ENCODE measurements at regions not wholly inside any gene's neighbourhood (a gene's known extent, or its start where the extent isn't known, plus 50 kb on each side); places are given as distances from the start of the nearest gene placed in this dataset.

DNA sequence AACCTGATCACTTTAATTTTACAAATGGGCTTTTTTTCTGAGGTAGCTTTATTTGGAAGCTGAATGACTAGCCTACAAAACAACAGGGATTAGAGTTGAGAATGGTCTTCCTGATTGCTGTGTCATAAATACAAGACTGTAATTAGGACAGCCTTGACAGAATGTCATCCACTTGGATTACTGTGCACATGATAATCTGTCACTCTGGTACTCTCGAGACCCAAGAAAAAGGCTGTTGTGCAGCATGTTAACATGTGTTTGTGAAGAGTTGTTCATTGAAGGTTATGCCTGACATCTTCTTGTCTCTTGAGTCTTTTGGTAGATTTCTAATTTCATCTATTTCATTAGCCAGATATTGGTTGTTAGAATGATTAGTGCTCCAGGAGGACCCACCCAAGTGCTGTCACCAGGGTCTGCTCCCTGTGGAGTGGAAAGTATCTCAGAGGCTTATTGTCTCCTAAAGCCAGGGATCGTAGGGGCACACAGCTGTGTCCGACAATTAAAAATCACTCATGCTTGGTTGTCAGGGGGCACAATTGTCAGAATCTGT is 212.2 kb upstream of the GPRIN3 start:
- ATAC-seq: no peak
- H3K27me3 ChIP-seq (ENCODE audit: control insufficient read depth in 2 of 2, insufficient read depth in 2 of 2, low read length in 2 of 2): no peaks in the 10 kb centered on the region
- no peak overlapping the region for H3K4me2 ChIP-seq (ENCODE audit: insufficient read depth, low read length)
- POLR2A ChIA-PET: no interaction called here
- no peak for DNase-seq (ENCODE audit: extremely low read depth in 1 of 4, low spot score in 3 of 4)
- H3K79me2 ChIP-seq (ENCODE audit: control insufficient read depth, insufficient read depth, low read length): no peaks in the 10 kb centered on the region
- FAIRE-seq: no peak
- H3K9me1 ChIP-seq (ENCODE audit: control insufficient read depth, insufficient read depth, low read length): no peaks in the 10 kb centered on the region
- no peaks in the 10 kb centered on the region for H3K4me1 ChIP-seq (replicated peaks in 1 of 2; ENCODE audit: control insufficient read depth in 2 of 2, insufficient read depth in 2 of 2, low read length in 2 of 2)
- intact Hi-C loops (cut with micrococcal nuclease) (no loop called here), in situ Hi-C loops (cut with MboI) (no loop called here)
- 0% methylated on average over 3 of the region's 3 CpGs for WGBS (ENCODE audit: insufficient coverage, low coverage, missing lambda C conversion rate)
- no TSS peak for BruUV-seq (replicated peaks)
- TF ChIP-seq KHSRP (IDR thresholded peaks at IDR 0.05): no peak
- no peak for TF ChIP-seq ZNF134 (CRISPR knock-in tag; conservative IDR thresholded peaks at IDR 0.05)
- TF ChIP-seq NFIX (CRISPR knock-in tag; IDR thresholded peaks at IDR 0.05; ENCODE audit: low read depth): no peak
- TF ChIP-seq, protein P1, sequence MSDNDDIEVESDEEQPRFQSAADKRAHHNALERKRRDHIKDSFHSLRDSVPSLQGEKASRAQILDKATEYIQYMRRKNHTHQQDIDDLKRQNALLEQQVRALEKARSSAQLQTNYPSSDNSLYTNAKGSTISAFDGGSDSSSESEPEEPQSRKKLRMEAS (CRISPR knock-in tag; IDR thresholded peaks at IDR 0.05): no peak
- TF ChIP-seq, protein P2, sequence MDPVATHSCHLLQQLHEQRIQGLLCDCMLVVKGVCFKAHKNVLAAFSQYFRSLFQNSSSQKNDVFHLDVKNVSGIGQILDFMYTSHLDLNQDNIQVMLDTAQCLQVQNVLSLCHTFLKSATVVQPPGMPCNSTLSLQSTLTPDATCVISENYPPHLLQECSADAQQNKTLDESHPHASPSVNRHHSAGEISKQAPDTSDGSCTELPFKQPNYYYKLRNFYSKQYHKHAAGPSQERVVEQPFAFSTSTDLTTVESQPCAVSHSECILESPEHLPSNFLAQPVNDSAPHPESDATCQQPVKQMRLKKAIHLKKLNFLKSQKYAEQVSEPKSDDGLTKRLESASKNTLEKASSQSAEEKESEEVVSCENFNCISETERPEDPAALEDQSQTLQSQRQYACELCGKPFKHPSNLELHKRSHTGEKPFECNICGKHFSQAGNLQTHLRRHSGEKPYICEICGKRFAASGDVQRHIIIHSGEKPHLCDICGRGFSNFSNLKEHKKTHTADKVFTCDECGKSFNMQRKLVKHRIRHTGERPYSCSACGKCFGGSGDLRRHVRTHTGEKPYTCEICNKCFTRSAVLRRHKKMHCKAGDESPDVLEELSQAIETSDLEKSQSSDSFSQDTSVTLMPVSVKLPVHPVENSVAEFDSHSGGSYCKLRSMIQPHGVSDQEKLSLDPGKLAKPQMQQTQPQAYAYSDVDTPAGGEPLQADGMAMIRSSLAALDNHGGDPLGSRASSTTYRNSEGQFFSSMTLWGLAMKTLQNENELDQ (CRISPR knock-in tag; IDR thresholded peaks at IDR 0.05; ENCODE audit: borderline replicate concordance): no peak
- no peaks in the 10 kb centered on the region for H4K20me1 ChIP-seq (replicated peaks; ENCODE audit: control insufficient read depth, insufficient read depth, low read length)
- H3K9me3 ChIP-seq (replicated peaks; ENCODE audit: control insufficient read depth, insufficient read depth, low read depth, low read length): no peaks in the 10 kb centered on the region
- CTCF ChIA-PET (ENCODE audit: low intra/inter-chr PET ratio): no interaction called here
- H3K9ac ChIP-seq (ENCODE audit: insufficient read depth in 1 of 2, low read depth in 2 of 2, low read length in 2 of 2): no peak overlapping the region
- no peak overlapping the region for H2AFZ ChIP-seq (ENCODE audit: low read depth, low read length)
- H3K36me3 ChIP-seq (ENCODE audit: control insufficient read depth, insufficient read depth, low read length): no peaks in the 10 kb centered on the region
- H3K4me3 ChIP-seq: no peak overlapping the region
- no peak overlapping the region for H3K27ac ChIP-seq (ENCODE audit: extremely low read depth, low read depth, low read length)
